ENCODE measurements at regions not wholly inside any gene's neighbourhood (a gene's known extent, or its start where the extent isn't known, plus 50 kb on each side); places are given as distances from the start of the nearest gene placed in this dataset.

GRCh38 chr5:162591724-162592123, 524.2 kb downstream of the GABRG2 start:
- H3K9me1 ChIP-seq (ENCODE audit: control insufficient read depth, extremely low read depth, insufficient read depth, low read length) = no peaks in the 10 kb centered on the region
- dilution Hi-C loops (cut with MboI; ENCODE audit: extremely low pct_ligation_motif_present, low sequenced_read_pairs) = no loop called here
- DNase-seq (ENCODE audit: low read depth, low spot score) (no peak), FAIRE-seq (no peak)
- H3K9ac ChIP-seq (ENCODE audit: control insufficient read depth, extremely low read depth, insufficient read depth, low read length) = no peak overlapping the region
- H3K9me3 ChIP-seq (ENCODE audit: control insufficient read depth, low read depth, low read length) = no peaks in the 10 kb centered on the region
- no peaks in the 10 kb centered on the region for H3K79me2 ChIP-seq (ENCODE audit: control insufficient read depth, insufficient read depth, low read length)
- H3K4me1 ChIP-seq (ENCODE audit: control insufficient read depth, extremely low read depth, insufficient read depth, low read length) = no peaks in the 10 kb centered on the region
- H2AFZ ChIP-seq (ENCODE audit: control insufficient read depth, low read length) = no peak overlapping the region
- no peak for TF ChIP-seq CTCF (optimal IDR thresholded peaks at IDR 0.05 in 1 of 3, IDR thresholded peaks at IDR 0.05 in 1 of 3, conservative IDR thresholded peaks at IDR 0.05 in 1 of 3; ENCODE audit: extremely low read depth in 1 of 3, insufficient read depth in 2 of 3, low read length in 3 of 3)
- no peak for TF ChIP-seq EZH2 (IDR thresholded peaks at IDR 0.05; ENCODE audit: low read length)
- no peaks in the 10 kb centered on the region for H4K20me1 ChIP-seq (ENCODE audit: control insufficient read depth, extremely low read depth, insufficient read depth, low read length)
- no peak overlapping the region for H3K4me2 ChIP-seq (ENCODE audit: control insufficient read depth, extremely low read depth, insufficient read depth, low read depth, low read length)
- no peak overlapping the region for H3K4me3 ChIP-seq (ENCODE audit: control insufficient read depth in 2 of 3, extremely low read depth in 1 of 3, insufficient read depth in 2 of 3, low read depth in 1 of 3, low read length in 3 of 3)
- no peaks in the 10 kb centered on the region for H3K36me3 ChIP-seq (ENCODE audit: control insufficient read depth in 2 of 2, extremely low read depth in 1 of 2, insufficient read depth in 2 of 2, low read length in 2 of 2)
- H3K27ac ChIP-seq (ENCODE audit: control insufficient read depth, insufficient read depth, low read length) = no peak overlapping the region
- H3K27me3 ChIP-seq (ENCODE audit: control insufficient read depth, extremely low read depth, insufficient read depth, low read length) = no peaks in the 10 kb centered on the region

- Histone ChIP-seq H3K9ac (ENCODE audit: control insufficient read depth, extremely low read depth, insufficient read depth, low read length) (no peak overlapping the region), H3K9me1 (ENCODE audit: control insufficient read depth, extremely low read depth, insufficient read depth, low read length) (no peaks in the 10 kb centered on the region), H3K4me3 (ENCODE audit: control insufficient read depth in 2 of 3, extremely low read depth in 1 of 3, insufficient read depth in 2 of 3, low read depth in 1 of 3, low read length in 3 of 3) (no peak overlapping the region), H3K36me3 (ENCODE audit: control insufficient read depth in 2 of 2, extremely low read depth in 1 of 2, insufficient read depth in 2 of 2, low read length in 2 of 2) (no peaks in the 10 kb centered on the region), H4K20me1 (ENCODE audit: control insufficient read depth, extremely low read depth, insufficient read depth, low read length) (no peaks in the 10 kb centered on the region), H3K27ac (ENCODE audit: control insufficient read depth, insufficient read depth, low read length) (no peak overlapping the region), H3K9me3 (ENCODE audit: control insufficient read depth, low read depth, low read length) (no peaks in the 10 kb centered on the region), H3K4me2 (ENCODE audit: control insufficient read depth, extremely low read depth, insufficient read depth, low read depth, low read length) (no peak overlapping the region), H3K4me1 (ENCODE audit: control insufficient read depth, extremely low read depth, insufficient read depth, low read length) (no peaks in the 10 kb centered on the region), H3K79me2 (ENCODE audit: control insufficient read depth, insufficient read depth, low read length) (no peaks in the 10 kb centered on the region), H3K27me3 (ENCODE audit: control insufficient read depth, extremely low read depth, insufficient read depth, low read length) (no peaks in the 10 kb centered on the region), H2AFZ (ENCODE audit: control insufficient read depth, low read length) (no peak overlapping the region)
- FAIRE-seq (no peak), DNase-seq (ENCODE audit: low read depth, low spot score) (no peak)
- TF ChIP-seq EZH2 (IDR thresholded peaks at IDR 0.05; ENCODE audit: low read length) (no peak), CTCF (optimal IDR thresholded peaks at IDR 0.05 in 1 of 3, IDR thresholded peaks at IDR 0.05 in 1 of 3, conservative IDR thresholded peaks at IDR 0.05 in 1 of 3; ENCODE audit: extremely low read depth in 1 of 3, insufficient read depth in 2 of 3, low read length in 3 of 3) (peak in 1 of 3 experiments; percentile 33)
- dilution Hi-C loops (cut with MboI; ENCODE audit: extremely low pct_ligation_motif_present, low sequenced_read_pairs) = no loop called here
These were observed 526.3 kb downstream of the GABRG2 start for GRCh38 chr5:162593881-162594280.

Data from keratinocyte (primary cell).